Right kidney (tissue), 1 donor: ENCODE measurements at regions not wholly inside any gene's neighbourhood (a gene's known extent, or its start where the extent isn't known, plus 50 kb on each side); places are given as distances from the start of the nearest gene placed in this dataset.
"Not testable (repeated sequence)": the region's sequence is repeated elsewhere in the genome, so short reads cannot be mapped to it uniquely, and the experiment has no call there.

Experiments
- DNase-seq: peaks from one replicate; pipeline ENCODE4 v3.0.0-alpha.2; 2016

- DNase-seq, result no peak
Observed at GRCh38 chr10:131819241-131820072, 81.4 kb upstream of the PPP2R2D start.

GRCh38 chr10:131820626-131821025, 80.2 kb upstream of the PPP2R2D start:
- DNase-seq, result no peak

GRCh38 chr10:131821378-131822012, 79.3 kb upstream of the PPP2R2D start:
- no peak for DNase-seq

GRCh38 chr10:131822013-131822691, 78.7 kb upstream of the PPP2R2D start:
- DNase-seq, result no peak

- no peak for DNase-seq
Observed at GRCh38 chr10:131822692-131823245, 78.0 kb upstream of the PPP2R2D start.

GRCh38 chr10:131823601-131824099, 77.2 kb upstream of the PPP2R2D start:
- DNase-seq, result not testable (repeated sequence)

GRCh38 chr10:131824371-131825149, 76.2 kb upstream of the PPP2R2D start:
- no peak for DNase-seq

- no peak for DNase-seq
Observed at GRCh38 chr10:131825150-131825848, 75.5 kb upstream of the PPP2R2D start.

GRCh38 chr10:131825960-131826650, 74.7 kb upstream of the PPP2R2D start:
- no peak for DNase-seq

GRCh38 chr10:131829156-131829930, 71.5 kb upstream of the PPP2R2D start:
- no peak for DNase-seq

GRCh38 chr10:131830446-131831130, 70.2 kb upstream of the PPP2R2D start:
- DNase-seq, result no peak

GRCh38 chr10:131831561-131831960, 69.2 kb upstream of the PPP2R2D start:
- DNase-seq, result no peak

- DNase-seq, result no peak
Observed at GRCh38 chr10:131832056-131832685, 68.6 kb upstream of the PPP2R2D start.

- DNase-seq, result no peak
Observed at GRCh38 chr10:131833013-131833412, 67.8 kb upstream of the PPP2R2D start.

- no peak for DNase-seq
Observed at GRCh38 chr10:131833446-131834080, 67.2 kb upstream of the PPP2R2D start.

GRCh38 chr10:131834152-131834810, 66.5 kb upstream of the PPP2R2D start:
- DNase-seq, result no peak

- DNase-seq, result no peak
Observed at GRCh38 chr10:131838966-131839742, 61.7 kb upstream of the PPP2R2D start.
